GM19351 (cell line): ENCODE measurements at regions not wholly inside any gene's neighbourhood (a gene's known extent, or its start where the extent isn't known, plus 50 kb on each side); places are given as distances from the start of the nearest gene placed in this dataset.

Experiments used
- ATAC-seq: cut with Tn5 transposase; IDR thresholded peaks from one replicate; pipeline ENCODE4 v1.9.1; 2021; ENCODE audit warnings: mild to moderate bottlenecking, moderate library complexity; ENCODE audit not compliant: unreplicated experiment

GRCh38 chr11:13104619-13105236 is 95.6 kb downstream of the RASSF10 start:
- no peak for ATAC-seq

GRCh38 chr11:13105237-13105844 is 96.2 kb downstream of the RASSF10 start:
- ATAC-seq: no peak

- ATAC-seq: no peak
Measured at GRCh38 chr11:13107544-13108044, 98.5 kb downstream of the RASSF10 start.

GRCh38 chr11:13108416-13108815 is 99.3 kb downstream of the RASSF10 start:
- ATAC-seq: no peak

- no peak for ATAC-seq
Measured at GRCh38 chr11:13109616-13110015, 100.5 kb downstream of the RASSF10 start.

- no peak for ATAC-seq
Measured at GRCh38 chr11:13110145-13110544, 101.0 kb downstream of the RASSF10 start.

- no peak for ATAC-seq
Measured at GRCh38 chr11:13110929-13111812, 102.1 kb downstream of the RASSF10 start.

- ATAC-seq: peak; percentile 44
Measured at GRCh38 chr11:13111813-13112130, 102.7 kb downstream of the RASSF10 start.

GRCh38 chr11:13114566-13115379 is 105.7 kb downstream of the RASSF10 start:
- no peak for ATAC-seq

- no peak for ATAC-seq
Measured at GRCh38 chr11:13115380-13115675, 106.2 kb downstream of the RASSF10 start.

- ATAC-seq: no peak
Measured at GRCh38 chr11:13116491-13116890, 107.4 kb downstream of the RASSF10 start.

GRCh38 chr11:13117344-13117743 is 108.2 kb downstream of the RASSF10 start:
- ATAC-seq: no peak

GRCh38 chr11:13118194-13118593 is 109.1 kb downstream of the RASSF10 start:
- ATAC-seq: no peak

- no peak for ATAC-seq
Measured at GRCh38 chr11:13118650-13119049, 109.5 kb downstream of the RASSF10 start.

- ATAC-seq: no peak
Measured at GRCh38 chr11:13119361-13119760, 110.2 kb downstream of the RASSF10 start.

GRCh38 chr11:13119941-13120520 is 110.9 kb downstream of the RASSF10 start:
- ATAC-seq: no peak

GRCh38 chr11:13120691-13121090 is 111.6 kb downstream of the RASSF10 start:
- ATAC-seq: no peak

- no peak for ATAC-seq
Measured at GRCh38 chr11:13126430-13126829, 117.3 kb downstream of the RASSF10 start.

- ATAC-seq: no peak
Measured at GRCh38 chr11:13127161-13127560, 118.0 kb downstream of the RASSF10 start.

GRCh38 chr11:13128354-13128753 is 119.2 kb downstream of the RASSF10 start:
- no peak for ATAC-seq

GRCh38 chr11:13134066-13134465 is 125.0 kb downstream of the RASSF10 start:
- no peak for ATAC-seq
